Fibroblast of lung (primary cell): ENCODE measurements at regions not wholly inside any gene's neighbourhood (a gene's known extent, or its start where the extent isn't known, plus 50 kb on each side); places are given as distances from the start of the nearest gene placed in this dataset.
"Not testable (repeated sequence)": the region's sequence is repeated elsewhere in the genome, so short reads cannot be mapped to it uniquely, and the experiment has no call there.

Experiments used
- DNase-seq, 2 donors: peaks; one replicate each; pipeline versions ENCODE4 v3.0.0 to v3.0.0-alpha.2; 2010; ENCODE audit warnings: low read depth in 2 of 2
- H2AFZ ChIP-seq: 2 replicates; pipeline ENCODE4 v1.5.1; 2012; ENCODE audit warnings: low read length, control low read depth, inconsistent platforms
- H3K27ac ChIP-seq: 2 replicates; pipeline ENCODE4 v1.5.1; 2011; ENCODE audit warnings: low read length, control low read depth; ENCODE audit not compliant: insufficient read depth
- H3K27me3 ChIP-seq: 2 replicates; pipeline ENCODE4 v1.5.1; 2011; ENCODE audit warnings: mild to moderate bottlenecking, low read length; ENCODE audit not compliant: control insufficient read depth, insufficient read depth
- H3K36me3 ChIP-seq: 2 replicates; pipeline ENCODE4 v1.5.1; 2011; ENCODE audit warnings: low read length; ENCODE audit not compliant: control insufficient read depth, insufficient read depth
- H3K4me1 ChIP-seq: 2 replicates; pipeline ENCODE4 v1.5.1; 2011; ENCODE audit warnings: low read length; ENCODE audit not compliant: control insufficient read depth, insufficient read depth; ENCODE audit errors: extremely low read depth
- H3K4me2 ChIP-seq: 2 replicates; pipeline ENCODE4 v1.5.1; 2011; ENCODE audit warnings: low read length, control low read depth; ENCODE audit not compliant: insufficient read depth; ENCODE audit errors: extremely low read depth
- H3K4me3 ChIP-seq, 4 experiments: fragments of 200-600 bp in 1 of 4; sonication (generic) in 1 of 4; replicated peaks in 1 of 4; 2 replicates each; pipeline ENCODE4 v1.5.1; 2011 to 2016; ENCODE audit warnings: low read length in 4 of 4, low read depth in 3 of 4, mild to moderate bottlenecking in 3 of 4, control low read depth in 2 of 4, inconsistent platforms in 1 of 4, mixed read lengths in 1 of 4; ENCODE audit not compliant: insufficient read depth in 1 of 4; ENCODE audit errors: control extremely low read depth in 1 of 4
- H3K79me2 ChIP-seq: 2 replicates; pipeline ENCODE4 v1.5.1; 2012; ENCODE audit warnings: mild to moderate bottlenecking, low read length, inconsistent platforms; ENCODE audit not compliant: control insufficient read depth, insufficient read depth
- H3K9ac ChIP-seq: 2 replicates; pipeline ENCODE4 v1.5.1; 2011; ENCODE audit warnings: mild to moderate bottlenecking, low read length, control low read depth; ENCODE audit not compliant: insufficient read depth
- H3K9me3 ChIP-seq: 2 replicates; pipeline ENCODE4 v1.5.1; 2012; ENCODE audit warnings: low read depth, low read length; ENCODE audit not compliant: control insufficient read depth, insufficient read depth
- H4K20me1 ChIP-seq: 2 replicates; pipeline ENCODE4 v1.5.1; 2011; ENCODE audit warnings: low read length; ENCODE audit not compliant: control insufficient read depth, insufficient read depth; ENCODE audit errors: extremely low read depth
- EZH2 ChIP-seq: IDR thresholded peaks from 2 replicates; pipeline ENCODE4 v1.5.1; 2012; ENCODE audit warnings: low read length, control low read depth, mild to moderate bottlenecking; ENCODE audit errors: missing control alignments
- TF ChIP-seq, protein P1 (sequence below), 2 donors: IDR thresholded peaks in 1 of 2; conservative IDR thresholded peaks in 1 of 2; 1 replicate in 1 of 2; 2 replicates in 1 of 2; pipeline ENCODE4 v1.5.1; 2011 to 2012; ENCODE audit warnings: low read length in 2 of 2, control low read depth in 1 of 2, inconsistent platforms in 1 of 2, low read depth in 1 of 2, mild to moderate bottlenecking in 1 of 2

- Histone ChIP-seq H3K9me3 (no peaks in the 10 kb centered on the region), H3K4me3 (no peak overlapping the region)
Measured at GRCh38 chr12:84463741-84464495, 448.7 kb downstream of the SLC6A15 start.

DNA sequence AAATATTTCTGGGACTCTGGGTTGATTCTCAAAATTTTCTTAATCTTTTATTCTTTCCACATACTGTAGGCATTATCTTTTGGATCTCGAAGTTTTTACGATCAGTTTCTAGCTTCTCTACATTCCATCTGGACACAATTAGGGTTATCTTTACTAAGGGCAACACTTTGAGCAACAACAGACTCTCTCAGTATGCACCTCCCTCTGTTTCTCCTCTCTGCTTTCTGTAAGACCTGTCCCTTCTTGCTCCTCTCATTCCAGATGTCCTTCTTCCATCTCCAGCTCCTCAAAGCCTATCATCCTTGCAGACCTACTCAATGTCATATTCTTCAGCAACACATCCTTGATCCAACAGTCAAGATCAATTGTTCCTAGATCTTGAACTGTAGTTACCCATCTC lies 457.0 kb downstream of the SLC6A15 start:
- no peaks in the 10 kb centered on the region for H3K9me3 ChIP-seq
- H2AFZ ChIP-seq = no peak overlapping the region
- DNase-seq = no peak
- no peak overlapping the region for H3K9ac ChIP-seq
- no peaks in the 10 kb centered on the region for H3K4me1 ChIP-seq
- H4K20me1 ChIP-seq = no peaks in the 10 kb centered on the region
- H3K79me2 ChIP-seq = no peaks in the 10 kb centered on the region
- no peaks in the 10 kb centered on the region for H3K36me3 ChIP-seq
- no peaks in the 10 kb centered on the region for H3K27me3 ChIP-seq
- TF ChIP-seq, protein P1, sequence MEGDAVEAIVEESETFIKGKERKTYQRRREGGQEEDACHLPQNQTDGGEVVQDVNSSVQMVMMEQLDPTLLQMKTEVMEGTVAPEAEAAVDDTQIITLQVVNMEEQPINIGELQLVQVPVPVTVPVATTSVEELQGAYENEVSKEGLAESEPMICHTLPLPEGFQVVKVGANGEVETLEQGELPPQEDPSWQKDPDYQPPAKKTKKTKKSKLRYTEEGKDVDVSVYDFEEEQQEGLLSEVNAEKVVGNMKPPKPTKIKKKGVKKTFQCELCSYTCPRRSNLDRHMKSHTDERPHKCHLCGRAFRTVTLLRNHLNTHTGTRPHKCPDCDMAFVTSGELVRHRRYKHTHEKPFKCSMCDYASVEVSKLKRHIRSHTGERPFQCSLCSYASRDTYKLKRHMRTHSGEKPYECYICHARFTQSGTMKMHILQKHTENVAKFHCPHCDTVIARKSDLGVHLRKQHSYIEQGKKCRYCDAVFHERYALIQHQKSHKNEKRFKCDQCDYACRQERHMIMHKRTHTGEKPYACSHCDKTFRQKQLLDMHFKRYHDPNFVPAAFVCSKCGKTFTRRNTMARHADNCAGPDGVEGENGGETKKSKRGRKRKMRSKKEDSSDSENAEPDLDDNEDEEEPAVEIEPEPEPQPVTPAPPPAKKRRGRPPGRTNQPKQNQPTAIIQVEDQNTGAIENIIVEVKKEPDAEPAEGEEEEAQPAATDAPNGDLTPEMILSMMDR (conservative IDR thresholded peaks at IDR 0.05 in 1 of 2, IDR thresholded peaks at IDR 0.05 in 1 of 2; ENCODE audit: low read depth in 1 of 2, low read length in 2 of 2) = no peak
- no peak for TF ChIP-seq EZH2
- H3K4me2 ChIP-seq = no peak overlapping the region
- no peak overlapping the region for H3K4me3 ChIP-seq
- H3K27ac ChIP-seq = no peak overlapping the region

More at GRCh38 chr12:84463741-84464495, 448.7 kb downstream of the SLC6A15 start:
- TF ChIP-seq, protein P1 (conservative IDR thresholded peaks at IDR 0.05 in 1 of 2, IDR thresholded peaks at IDR 0.05 in 1 of 2; ENCODE audit: low read depth in 1 of 2, low read length in 2 of 2) = no peak
- TF ChIP-seq EZH2 = no peak
- Histone ChIP-seq H3K27me3 (no peaks in the 10 kb centered on the region), H4K20me1 (no peaks in the 10 kb centered on the region), H3K4me1 (no peaks in the 10 kb centered on the region), H2AFZ (no peak overlapping the region), H3K27ac (no peak overlapping the region), H3K79me2 (no peaks in the 10 kb centered on the region), H3K4me2 (peak overlapping the region; percentile 8), H3K9ac (no peak overlapping the region), H3K36me3 (no peaks in the 10 kb centered on the region)
- DNase-seq = peak; percentile 23 to 90

DNA sequence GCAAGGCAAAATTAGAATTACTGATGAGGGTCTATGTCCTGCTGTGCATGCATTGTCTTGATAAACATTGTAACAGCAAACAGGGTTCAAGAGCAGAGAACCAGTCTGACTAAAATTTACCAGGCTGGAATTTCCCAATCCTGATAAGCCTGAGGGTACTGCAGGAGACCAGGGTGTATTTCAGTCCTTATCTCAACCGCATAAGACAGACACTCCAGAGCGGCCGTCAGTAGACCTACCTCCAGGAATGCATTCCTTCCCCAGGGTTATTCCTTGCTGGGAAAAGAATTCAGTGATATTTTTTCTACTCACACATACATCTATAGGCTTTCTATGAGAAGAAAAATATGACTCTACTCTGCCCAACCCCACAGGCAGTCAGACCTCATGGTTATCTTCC lies 466.1 kb downstream of the SLC6A15 start:
- not testable (repeated sequence) for DNase-seq, H3K4me1 ChIP-seq, H2AFZ ChIP-seq, H3K27ac ChIP-seq, H3K9me3 ChIP-seq, H4K20me1 ChIP-seq, H3K4me2 ChIP-seq, H3K9ac ChIP-seq, H3K27me3 ChIP-seq, H3K4me3 ChIP-seq, H3K79me2 ChIP-seq, H3K36me3 ChIP-seq
